KOPT-K1 (cell line): ENCODE measurements at regions not wholly inside any gene's neighbourhood (a gene's known extent, or its start where the extent isn't known, plus 50 kb on each side); places are given as distances from the start of the nearest gene placed in this dataset.
A peak's percentile ranks its signal among the peaks of the same experiment; 100 is the strongest.
"Not testable (repeated sequence)": the region's sequence is repeated elsewhere in the genome, so short reads cannot be mapped to it uniquely, and the experiment has no call there.

Source experiments
- H3K27ac ChIP-seq: fragments of 200-600 bp; sonication (generic); 2 replicates; pipeline ENCODE4 v1.5.1; 2016; ENCODE audit warnings: antibody characterized with exemption, mild to moderate bottlenecking, low read depth, low read length; ENCODE audit not compliant: poor library complexity, severe bottlenecking
- H3K36me3 ChIP-seq: fragments of 200-600 bp; sonication (generic); 2 replicates; pipeline ENCODE4 v1.5.1; 2017; ENCODE audit warnings: antibody characterized with exemption, mild to moderate bottlenecking, low read length, moderate library complexity; ENCODE audit not compliant: insufficient read depth
- H3K9me3 ChIP-seq: fragments of 200-600 bp; sonication (generic); 2 replicates; pipeline ENCODE4 v1.5.1; 2017; ENCODE audit warnings: antibody characterized with exemption, low read length, mild to moderate bottlenecking; ENCODE audit not compliant: insufficient read depth, poor library complexity, severe bottlenecking

GRCh38 chr4:189600718-189601435 lies 339.8 kb upstream of the FRG1 start:
- no peak overlapping the region for H3K27ac ChIP-seq
- no peaks in the 10 kb centered on the region for H3K36me3 ChIP-seq
- no peaks in the 10 kb centered on the region for H3K9me3 ChIP-seq

DNA sequence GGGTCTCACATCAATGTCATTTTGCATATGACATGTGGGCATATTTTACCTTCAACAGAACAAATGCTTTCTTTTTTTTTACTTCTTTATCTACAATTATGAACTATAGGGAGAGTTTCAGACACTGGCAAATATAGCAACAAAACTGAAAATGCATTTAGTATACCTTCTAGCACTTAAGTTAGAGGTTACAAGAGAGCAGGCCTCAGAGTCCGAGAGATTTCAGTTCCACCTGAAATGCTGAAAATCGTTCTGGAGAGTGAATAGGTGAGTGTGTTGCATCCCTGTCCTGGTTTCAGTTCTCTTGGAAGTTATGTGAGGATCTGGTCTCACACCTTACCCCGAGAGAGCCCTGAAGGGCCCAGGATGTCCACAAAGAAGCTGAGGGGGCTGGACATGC lies 337.8 kb upstream of the FRG1 start:
- H3K9me3 ChIP-seq, H3K36me3 ChIP-seq, H3K27ac ChIP-seq: not testable (repeated sequence)

- not testable (repeated sequence) for H3K27ac ChIP-seq, H3K36me3 ChIP-seq
- peaks cover 13% of the 10 kb centered on the region for H3K9me3 ChIP-seq
These were observed 330.1 kb upstream of the FRG1 start for GRCh38 chr4:189610571-189610970.

GRCh38 chr4:189613207-189613606 lies 327.5 kb upstream of the FRG1 start:
- no peak overlapping the region for H3K27ac ChIP-seq
- H3K36me3 ChIP-seq: no peaks in the 10 kb centered on the region
- peaks cover 13% of the 10 kb centered on the region for H3K9me3 ChIP-seq

DNA sequence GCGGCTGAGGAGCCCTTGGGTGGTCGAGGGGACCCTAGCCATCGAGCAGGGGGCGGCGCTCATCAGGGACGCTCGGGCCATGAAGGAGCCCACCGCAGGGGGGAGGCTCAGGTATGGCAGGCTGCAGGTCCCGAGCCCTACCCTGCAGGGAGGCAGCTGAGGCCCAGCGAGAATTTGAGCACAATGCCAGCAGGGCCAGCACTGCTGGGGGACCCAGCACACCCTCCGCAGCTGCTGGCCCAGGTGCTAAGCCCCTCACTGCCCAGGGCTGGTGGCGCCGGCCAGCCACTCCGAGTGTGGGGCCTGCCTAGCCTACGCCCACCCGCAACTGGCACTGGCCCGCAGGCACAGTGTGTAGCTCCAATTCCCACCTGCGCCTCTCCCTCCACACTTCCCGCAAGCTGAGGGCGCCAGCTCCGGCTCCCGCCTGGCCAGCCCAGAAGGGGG lies 325.4 kb upstream of the FRG1 start:
- H3K27ac ChIP-seq: no peak overlapping the region
- H3K36me3 ChIP-seq: no peaks in the 10 kb centered on the region
- peaks cover 13% of the 10 kb centered on the region for H3K9me3 ChIP-seq

GRCh38 chr4:189617741-189618140 lies 322.9 kb upstream of the FRG1 start:
- peaks cover 13% of the 10 kb centered on the region for H3K9me3 ChIP-seq

GRCh38 chr4:189619441-189620250 lies 321.0 kb upstream of the FRG1 start:
- H3K36me3 ChIP-seq, H3K9me3 ChIP-seq, H3K27ac ChIP-seq: not testable (repeated sequence)

More at GRCh38 chr4:189617741-189618140, 322.9 kb upstream of the FRG1 start:
- H3K27ac ChIP-seq, H3K36me3 ChIP-seq: not testable (repeated sequence)

DNA sequence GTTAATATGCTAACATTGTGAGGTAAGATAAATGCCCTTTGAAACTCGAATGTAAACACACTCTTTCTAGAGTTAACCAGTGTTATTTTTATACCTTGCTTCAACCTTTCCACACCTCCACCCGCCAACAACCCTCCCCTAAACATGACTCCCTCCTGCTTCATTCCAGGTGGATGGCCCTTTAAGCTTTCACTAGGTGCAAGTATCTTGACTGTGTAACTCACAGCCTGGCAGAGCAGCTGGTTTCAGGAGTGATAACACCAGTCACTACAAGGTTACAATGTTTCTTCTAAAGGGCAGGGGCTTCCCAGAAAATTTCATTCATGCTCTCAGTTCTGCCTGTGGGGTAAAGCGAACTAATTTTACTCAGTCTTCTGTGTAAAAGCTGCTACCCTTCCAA lies 318.1 kb upstream of the FRG1 start:
- H3K36me3 ChIP-seq, H3K27ac ChIP-seq, H3K9me3 ChIP-seq: not testable (repeated sequence)

- not testable (repeated sequence) for H3K27ac ChIP-seq, H3K36me3 ChIP-seq, H3K9me3 ChIP-seq
These were observed 313.6 kb upstream of the FRG1 start for GRCh38 chr4:189627041-189627440.

GRCh38 chr4:189629733-189630132 lies 310.9 kb upstream of the FRG1 start:
- not testable (repeated sequence) for H3K27ac ChIP-seq, H3K36me3 ChIP-seq, H3K9me3 ChIP-seq

- H3K27ac ChIP-seq: peak overlapping the region; percentile 31
- H3K36me3 ChIP-seq, H3K9me3 ChIP-seq: not testable (repeated sequence)
These were observed 309.6 kb upstream of the FRG1 start for GRCh38 chr4:189630913-189631567.

- not testable (repeated sequence) for H3K9me3 ChIP-seq, H3K36me3 ChIP-seq
- peak overlapping the region; percentile 31 for H3K27ac ChIP-seq
These were observed 309.1 kb upstream of the FRG1 start for GRCh38 chr4:189631568-189631916.

- not testable (repeated sequence) for H3K27ac ChIP-seq, H3K36me3 ChIP-seq, H3K9me3 ChIP-seq
These were observed 290.2 kb upstream of the FRG1 start for GRCh38 chr4:189650436-189650835.

DNA sequence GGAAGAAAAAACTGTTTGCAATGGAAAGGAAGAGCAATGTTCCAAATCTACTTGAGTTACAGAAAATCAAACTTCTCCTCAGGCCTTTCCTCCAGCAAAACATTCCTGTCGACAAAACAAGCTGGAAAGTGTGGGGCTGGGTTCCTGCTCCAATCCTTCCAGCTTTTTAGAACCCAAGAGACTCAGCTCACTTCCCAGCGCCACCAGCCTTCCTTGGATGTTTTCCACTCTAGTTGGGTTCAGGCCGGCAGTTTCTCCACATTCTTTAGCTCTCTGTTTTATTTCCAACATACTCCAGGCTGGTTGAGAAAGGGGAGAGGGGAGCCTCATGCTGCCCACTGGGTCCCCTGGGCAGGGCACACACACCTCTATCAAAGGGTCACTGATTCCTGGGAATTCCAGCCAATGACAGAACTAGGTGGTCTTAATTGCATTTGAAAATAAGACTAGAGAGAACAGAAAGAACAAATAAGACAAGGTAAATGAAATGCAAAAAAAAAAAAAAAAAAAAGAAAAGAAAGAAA lies 287.5 kb upstream of the FRG1 start:
- not testable (repeated sequence) for H3K36me3 ChIP-seq, H3K27ac ChIP-seq, H3K9me3 ChIP-seq

GRCh38 chr4:189653983-189654382 lies 286.7 kb upstream of the FRG1 start:
- H3K9me3 ChIP-seq, H3K36me3 ChIP-seq, H3K27ac ChIP-seq: not testable (repeated sequence)
